Uterus (tissue), 3 donors: ENCODE measurements at regions not wholly inside any gene's neighbourhood (a gene's known extent, or its start where the extent isn't known, plus 50 kb on each side); places are given as distances from the start of the nearest gene placed in this dataset.

Experiments
- DNase-seq, 2 donors: peaks; one replicate each; pipeline ENCODE4 v3.0.0-alpha.2; 2019 to 2020
- H3K27ac ChIP-seq, 2 donors: fragments of 200-600 bp; sonication (generic); 1 replicate in 1 of 2; 2 replicates in 1 of 2; pipeline ENCODE4 v1.5.1; 2016 to 2018
- H3K27me3 ChIP-seq, 2 donors: fragments of 200-600 bp; sonication (generic); one replicate each; pipeline ENCODE4 v1.5.1; 2018 to 2019; ENCODE audit warnings: control low read depth in 1 of 2
- H3K36me3 ChIP-seq, 2 donors: fragments of 200-600 bp; sonication (generic); one replicate each; pipeline ENCODE4 v1.5.1; 2019; ENCODE audit warnings: control low read depth in 1 of 2
- H3K4me1 ChIP-seq, 2 donors: fragments of 200-600 bp; sonication (generic); one replicate each; pipeline ENCODE4 v1.5.1; 2018 to 2019; ENCODE audit warnings: control low read depth in 1 of 2
- H3K4me3 ChIP-seq, 2 donors: fragments of 200-600 bp; sonication (generic); 1 replicate in 1 of 2; 2 replicates in 1 of 2; pipeline ENCODE4 v1.5.1; 2018 to 2019; ENCODE audit warnings: mild to moderate bottlenecking in 1 of 2
- H3K9me3 ChIP-seq, 2 donors: fragments of 200-600 bp; sonication (generic); one replicate each; pipeline ENCODE4 v1.5.1; 2019; ENCODE audit warnings: control low read depth in 1 of 2
- POLR2A ChIP-seq, 2 donors: fragments of 450-650 bp; IDR thresholded peaks; one replicate each; pipeline ENCODE4 v1.6.1; 2016; ENCODE audit warnings: antibody characterized with exemption in 2 of 2, mild to moderate bottlenecking in 1 of 2, moderate library complexity in 1 of 2
- intact Hi-C: fragments of 100-400 bp; cut with DNase I; formaldehyde crosslinking; loops from one replicate; pipeline ENCODE4 v1.15.1; 2023; ENCODE audit warnings: low total_unique reads
- TF ChIP-seq, protein P1 (sequence below), 4 experiments: fragments of 200-600 bp in 2 of 4; fragments of 450-650 bp in 2 of 4; sonication (generic) in 2 of 4; IDR thresholded peaks; one replicate each; pipeline ENCODE4 v1.5.1; 2016 to 2019; ENCODE audit warnings: antibody characterized with exemption in 4 of 4, mild to moderate bottlenecking in 2 of 4, moderate library complexity in 1 of 4
- donor health status: DM: yes; HTN: yes; CAD: no.

- no peak overlapping the region for H3K4me3 ChIP-seq
- H3K36me3 ChIP-seq, result no peaks in the 10 kb centered on the region
- H3K9me3 ChIP-seq, result no peaks in the 10 kb centered on the region
- TF ChIP-seq POLR2A (IDR thresholded peaks at IDR 0.05), result no peak
- TF ChIP-seq, protein P1, sequence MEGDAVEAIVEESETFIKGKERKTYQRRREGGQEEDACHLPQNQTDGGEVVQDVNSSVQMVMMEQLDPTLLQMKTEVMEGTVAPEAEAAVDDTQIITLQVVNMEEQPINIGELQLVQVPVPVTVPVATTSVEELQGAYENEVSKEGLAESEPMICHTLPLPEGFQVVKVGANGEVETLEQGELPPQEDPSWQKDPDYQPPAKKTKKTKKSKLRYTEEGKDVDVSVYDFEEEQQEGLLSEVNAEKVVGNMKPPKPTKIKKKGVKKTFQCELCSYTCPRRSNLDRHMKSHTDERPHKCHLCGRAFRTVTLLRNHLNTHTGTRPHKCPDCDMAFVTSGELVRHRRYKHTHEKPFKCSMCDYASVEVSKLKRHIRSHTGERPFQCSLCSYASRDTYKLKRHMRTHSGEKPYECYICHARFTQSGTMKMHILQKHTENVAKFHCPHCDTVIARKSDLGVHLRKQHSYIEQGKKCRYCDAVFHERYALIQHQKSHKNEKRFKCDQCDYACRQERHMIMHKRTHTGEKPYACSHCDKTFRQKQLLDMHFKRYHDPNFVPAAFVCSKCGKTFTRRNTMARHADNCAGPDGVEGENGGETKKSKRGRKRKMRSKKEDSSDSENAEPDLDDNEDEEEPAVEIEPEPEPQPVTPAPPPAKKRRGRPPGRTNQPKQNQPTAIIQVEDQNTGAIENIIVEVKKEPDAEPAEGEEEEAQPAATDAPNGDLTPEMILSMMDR (IDR thresholded peaks at IDR 0.05), result no peak
- no peaks in the 10 kb centered on the region for H3K27me3 ChIP-seq
- DNase-seq, result no peak
- H3K27ac ChIP-seq, result no peak overlapping the region
- intact Hi-C loops, result no loop called here
- no peaks in the 10 kb centered on the region for H3K4me1 ChIP-seq
These were observed 190.1 kb downstream of the HLX start for GRCh38 chr1:221069178-221069903.

DNA sequence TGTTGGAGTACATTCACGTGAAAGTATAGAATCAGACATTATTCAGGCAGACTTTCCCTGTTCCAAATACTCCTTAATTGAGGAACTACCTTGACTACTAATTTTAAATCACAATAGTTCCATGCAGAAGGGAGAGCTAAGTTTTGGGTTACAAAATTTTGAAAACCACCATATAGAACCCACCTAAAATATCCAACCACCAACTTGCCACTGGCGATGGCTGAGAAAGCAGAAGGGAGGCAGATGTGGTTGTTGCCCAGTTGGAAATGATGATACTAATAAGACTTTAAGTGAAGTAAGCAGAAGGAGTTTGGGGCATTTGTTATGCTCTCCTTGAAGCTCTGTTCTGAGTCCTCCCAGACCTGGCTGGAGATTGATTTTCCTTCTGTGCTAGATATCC, 190.7 kb downstream of the HLX start:
- Histone ChIP-seq H3K27ac (no peak overlapping the region), H3K4me3 (no peak overlapping the region), H3K36me3 (no peaks in the 10 kb centered on the region), H3K27me3 (no peaks in the 10 kb centered on the region), H3K9me3 (no peaks in the 10 kb centered on the region), H3K4me1 (no peaks in the 10 kb centered on the region)
- TF ChIP-seq, protein P1 (IDR thresholded peaks at IDR 0.05), result no peak
- no peak for TF ChIP-seq POLR2A (IDR thresholded peaks at IDR 0.05)
- DNase-seq, result no peak
- intact Hi-C loops, result no loop called here

DNA sequence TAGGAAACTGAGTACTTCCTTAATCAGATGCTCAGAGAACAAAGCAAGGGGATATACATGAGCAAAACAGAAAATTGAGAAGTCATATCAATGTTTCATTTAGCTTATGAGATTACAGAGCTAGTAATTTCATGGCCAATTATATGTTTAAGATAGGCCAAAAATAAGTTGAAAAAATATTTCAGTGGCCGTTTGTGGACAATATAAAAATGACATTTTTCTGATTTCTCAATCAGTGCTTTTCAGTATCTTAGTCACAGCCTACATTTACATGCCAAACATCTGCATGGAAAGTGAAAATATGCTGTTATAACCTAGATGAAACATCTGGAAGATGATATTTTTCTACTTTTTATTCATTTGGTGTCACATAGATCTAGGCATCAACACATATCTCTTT, 192.5 kb downstream of the HLX start:
- no peaks in the 10 kb centered on the region for H3K27me3 ChIP-seq
- no peaks in the 10 kb centered on the region for H3K36me3 ChIP-seq
- no peak for DNase-seq
- H3K9me3 ChIP-seq, result no peaks in the 10 kb centered on the region
- no peak overlapping the region for H3K27ac ChIP-seq
- intact Hi-C loops, result no loop called here
- no peak for TF ChIP-seq POLR2A (IDR thresholded peaks at IDR 0.05)
- TF ChIP-seq, protein P1 (IDR thresholded peaks at IDR 0.05), result no peak
- H3K4me3 ChIP-seq, result no peak overlapping the region
- H3K4me1 ChIP-seq, result no peaks in the 10 kb centered on the region

GRCh38 chr1:221072214-221072613, 193.0 kb downstream of the HLX start:
- H3K27ac ChIP-seq, result no peak overlapping the region
- no peaks in the 10 kb centered on the region for H3K9me3 ChIP-seq
- H3K4me1 ChIP-seq, result no peaks in the 10 kb centered on the region
- TF ChIP-seq, protein P1 (IDR thresholded peaks at IDR 0.05), result no peak
- TF ChIP-seq POLR2A (IDR thresholded peaks at IDR 0.05), result no peak
- no peak for DNase-seq
- H3K36me3 ChIP-seq, result no peaks in the 10 kb centered on the region
- intact Hi-C loops, result no loop called here
- H3K27me3 ChIP-seq, result no peaks in the 10 kb centered on the region
- H3K4me3 ChIP-seq, result no peak overlapping the region

DNA sequence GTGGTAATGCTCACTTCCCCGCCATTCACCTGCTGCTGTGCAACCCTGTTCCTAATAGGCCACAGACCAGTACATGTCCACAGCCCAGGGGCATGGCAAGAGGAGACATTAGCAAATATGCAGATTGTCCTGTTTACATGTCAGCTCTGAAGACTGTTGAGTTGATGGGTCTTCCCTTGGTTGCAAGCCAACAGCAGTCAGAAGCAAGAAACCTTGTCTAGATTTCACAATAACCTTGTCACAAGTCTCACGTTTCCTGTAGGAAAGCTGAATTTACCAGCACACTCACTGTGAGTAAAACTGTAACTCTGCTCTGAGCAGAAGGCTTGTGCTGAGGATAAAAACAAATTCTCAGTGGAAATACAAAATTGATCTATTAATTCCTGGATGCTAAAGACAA, 195.1 kb downstream of the HLX start:
- Histone ChIP-seq H3K4me3 (no peak overlapping the region), H3K27ac (no peak overlapping the region), H3K4me1 (no peaks in the 10 kb centered on the region), H3K27me3 (no peaks in the 10 kb centered on the region), H3K36me3 (no peaks in the 10 kb centered on the region), H3K9me3 (no peaks in the 10 kb centered on the region)
- intact Hi-C loops, result no loop called here
- TF ChIP-seq POLR2A (IDR thresholded peaks at IDR 0.05), result no peak
- TF ChIP-seq, protein P1 (IDR thresholded peaks at IDR 0.05), result no peak
- DNase-seq, result no peak
